ENCODE measurements at regions not wholly inside any gene's neighbourhood (a gene's known extent, or its start where the extent isn't known, plus 50 kb on each side); places are given as distances from the start of the nearest gene placed in this dataset.

DNA sequence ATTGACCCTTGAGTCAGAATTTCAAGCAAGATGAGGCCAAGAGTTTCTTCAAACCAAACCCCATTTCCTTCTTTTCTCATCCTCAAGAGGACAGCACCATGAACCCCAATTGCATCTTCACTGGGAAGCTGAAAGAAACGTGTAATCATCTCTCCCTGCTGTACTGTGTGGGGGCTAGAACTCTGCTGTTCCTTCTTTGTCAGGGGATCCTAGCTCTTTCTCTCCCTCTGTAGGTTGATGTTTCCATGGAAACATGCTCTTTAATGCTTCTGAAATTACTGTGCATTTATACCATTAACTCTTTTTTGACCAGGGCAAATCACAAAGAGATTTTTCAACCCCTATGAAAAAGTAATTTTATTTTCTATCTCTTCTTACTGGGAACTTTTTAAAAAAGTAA is 295.1 kb downstream of the GRIN2B start:
- no peaks in the 10 kb centered on the region for H3K27me3 ChIP-seq (ENCODE audit: insufficient read depth, low read length)
- no peak overlapping the region for H3K4me2 ChIP-seq (ENCODE audit: low read length)
- ATAC-seq (no peak), DNase-seq (ENCODE audit: low read depth, low spot score) (no peak)
- intact Hi-C loops (cut with micrococcal nuclease): no loop called here
- H3K4me1 ChIP-seq (ENCODE audit: control insufficient read depth in 1 of 2, insufficient read depth in 2 of 2, low read length in 2 of 2): peaks cover 17 to 23% of the 10 kb centered on the region in 2 experiments
- no peaks in the 10 kb centered on the region for H3K9me3 ChIP-seq (ENCODE audit: control insufficient read depth in 1 of 2, insufficient read depth in 1 of 2, low read depth in 1 of 2, low read length in 2 of 2)
- no peaks in the 10 kb centered on the region for H3K79me2 ChIP-seq (ENCODE audit: insufficient read depth, low read length)
- ChIA-PET CTCF (no interaction called here), POLR2A (no interaction called here), RAD21 (ENCODE audit: low non-redundant PET in 1 of 2, low total read pairs in 2 of 2, uncharacterized antibody in 2 of 2, unreplicated experiment in 2 of 2) (no interaction called here)
- no peak overlapping the region for H3K4me3 ChIP-seq (replicated peaks in 1 of 2; ENCODE audit: low read depth in 1 of 2, low read length in 2 of 2)
- H4K20me1 ChIP-seq (ENCODE audit: insufficient read depth): no peaks in the 10 kb centered on the region
- H3K9ac ChIP-seq (ENCODE audit: low read length): no peak overlapping the region
- no peaks in the 10 kb centered on the region for H3K9me2 ChIP-seq (ENCODE audit: insufficient read depth)
- TF ChIP-seq ZNF274 (IDR thresholded peaks at IDR 0.05; ENCODE audit: low read depth, low read length) (no peak), ZFX (IDR thresholded peaks at IDR 0.05) (no peak)
- TF ChIP-seq, protein P1, sequence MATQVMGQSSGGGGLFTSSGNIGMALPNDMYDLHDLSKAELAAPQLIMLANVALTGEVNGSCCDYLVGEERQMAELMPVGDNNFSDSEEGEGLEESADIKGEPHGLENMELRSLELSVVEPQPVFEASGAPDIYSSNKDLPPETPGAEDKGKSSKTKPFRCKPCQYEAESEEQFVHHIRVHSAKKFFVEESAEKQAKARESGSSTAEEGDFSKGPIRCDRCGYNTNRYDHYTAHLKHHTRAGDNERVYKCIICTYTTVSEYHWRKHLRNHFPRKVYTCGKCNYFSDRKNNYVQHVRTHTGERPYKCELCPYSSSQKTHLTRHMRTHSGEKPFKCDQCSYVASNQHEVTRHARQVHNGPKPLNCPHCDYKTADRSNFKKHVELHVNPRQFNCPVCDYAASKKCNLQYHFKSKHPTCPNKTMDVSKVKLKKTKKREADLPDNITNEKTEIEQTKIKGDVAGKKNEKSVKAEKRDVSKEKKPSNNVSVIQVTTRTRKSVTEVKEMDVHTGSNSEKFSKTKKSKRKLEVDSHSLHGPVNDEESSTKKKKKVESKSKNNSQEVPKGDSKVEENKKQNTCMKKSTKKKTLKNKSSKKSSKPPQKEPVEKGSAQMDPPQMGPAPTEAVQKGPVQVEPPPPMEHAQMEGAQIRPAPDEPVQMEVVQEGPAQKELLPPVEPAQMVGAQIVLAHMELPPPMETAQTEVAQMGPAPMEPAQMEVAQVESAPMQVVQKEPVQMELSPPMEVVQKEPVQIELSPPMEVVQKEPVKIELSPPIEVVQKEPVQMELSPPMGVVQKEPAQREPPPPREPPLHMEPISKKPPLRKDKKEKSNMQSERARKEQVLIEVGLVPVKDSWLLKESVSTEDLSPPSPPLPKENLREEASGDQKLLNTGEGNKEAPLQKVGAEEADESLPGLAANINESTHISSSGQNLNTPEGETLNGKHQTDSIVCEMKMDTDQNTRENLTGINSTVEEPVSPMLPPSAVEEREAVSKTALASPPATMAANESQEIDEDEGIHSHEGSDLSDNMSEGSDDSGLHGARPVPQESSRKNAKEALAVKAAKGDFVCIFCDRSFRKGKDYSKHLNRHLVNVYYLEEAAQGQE (IDR thresholded peaks at IDR 0.05; ENCODE audit: low read depth): no peak
- no TSS peak for BruUV-seq (replicated peaks)
- no peaks in the 10 kb centered on the region for H3K36me3 ChIP-seq (ENCODE audit: control insufficient read depth in 1 of 2, insufficient read depth in 2 of 2, low read length in 2 of 2)
- no peak overlapping the region for H2AFZ ChIP-seq (ENCODE audit: low read depth, low read length, poor library complexity, severe bottlenecking)
- peak overlapping the region; percentile 83; the same call in 1 of the 2 replicates for H3K27ac ChIP-seq (ENCODE audit: low read depth, low read length)

DNA sequence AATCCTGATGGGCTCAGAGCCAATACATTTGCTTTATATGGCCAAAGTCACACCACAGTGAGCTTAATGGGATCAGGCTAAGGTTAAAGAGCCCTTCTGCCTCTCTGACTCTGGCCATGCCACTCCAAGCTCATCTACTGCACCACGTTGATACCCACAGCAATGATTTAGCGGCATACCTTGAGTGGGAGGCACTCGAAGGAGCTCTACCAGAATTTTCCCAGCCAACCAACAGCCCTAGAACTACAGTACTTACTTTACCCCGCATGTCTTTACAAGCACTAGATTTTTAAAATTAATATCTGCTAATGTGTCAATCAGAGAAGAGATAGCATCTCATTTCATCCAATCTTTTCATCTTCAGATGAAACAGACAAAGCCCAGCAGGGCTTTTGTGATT is 300.5 kb downstream of the GRIN2B start:
- Histone ChIP-seq H3K27me3 (ENCODE audit: insufficient read depth, low read length) (no peaks in the 10 kb centered on the region), H2AFZ (ENCODE audit: low read depth, low read length, poor library complexity, severe bottlenecking) (no peak overlapping the region), H3K4me3 (replicated peaks in 1 of 2; ENCODE audit: low read depth in 1 of 2, low read length in 2 of 2) (no peak overlapping the region), H3K9ac (ENCODE audit: low read length) (no peak overlapping the region), H3K9me3 (ENCODE audit: control insufficient read depth in 1 of 2, insufficient read depth in 1 of 2, low read depth in 1 of 2, low read length in 2 of 2) (no peaks in the 10 kb centered on the region), H3K9me2 (ENCODE audit: insufficient read depth) (no peaks in the 10 kb centered on the region), H3K4me1 (ENCODE audit: control insufficient read depth in 1 of 2, insufficient read depth in 2 of 2, low read length in 2 of 2) (peaks cover 14 to 23% of the 10 kb centered on the region in 2 experiments), H3K79me2 (ENCODE audit: insufficient read depth, low read length) (no peaks in the 10 kb centered on the region), H3K36me3 (ENCODE audit: control insufficient read depth in 1 of 2, insufficient read depth in 2 of 2, low read length in 2 of 2) (no peaks in the 10 kb centered on the region), H3K27ac (ENCODE audit: low read depth, low read length) (0 out of 2 replicates have a peak overlapping the region, but pooled peaks have one; percentile 19), H3K4me2 (ENCODE audit: low read length) (no peak overlapping the region), H4K20me1 (ENCODE audit: insufficient read depth) (no peaks in the 10 kb centered on the region)
- intact Hi-C loops (cut with micrococcal nuclease): no loop called here
- BruUV-seq (replicated peaks): no TSS peak
- ChIA-PET POLR2A (no interaction called here), RAD21 (ENCODE audit: low non-redundant PET in 1 of 2, low total read pairs in 2 of 2, uncharacterized antibody in 2 of 2, unreplicated experiment in 2 of 2) (no interaction called here), CTCF (no interaction called here)
- TF ChIP-seq SRF (IDR thresholded peaks at IDR 0.05; ENCODE audit: low read depth): 0 out of 2 replicates have a peak, but pooled peaks have one; percentile 47
- TF ChIP-seq YY1 (IDR thresholded peaks at IDR 0.05; ENCODE audit: extremely low read depth, insufficient replicate concordance, low read depth, low read length): no peak
- TF ChIP-seq CBX3 (IDR thresholded peaks at IDR 0.05; ENCODE audit: low read depth): no peak
- no peak for TF ChIP-seq EZH2phosphoT487 (IDR thresholded peaks at IDR 0.05; ENCODE audit: borderline replicate concordance)
- TF ChIP-seq, protein P2, sequence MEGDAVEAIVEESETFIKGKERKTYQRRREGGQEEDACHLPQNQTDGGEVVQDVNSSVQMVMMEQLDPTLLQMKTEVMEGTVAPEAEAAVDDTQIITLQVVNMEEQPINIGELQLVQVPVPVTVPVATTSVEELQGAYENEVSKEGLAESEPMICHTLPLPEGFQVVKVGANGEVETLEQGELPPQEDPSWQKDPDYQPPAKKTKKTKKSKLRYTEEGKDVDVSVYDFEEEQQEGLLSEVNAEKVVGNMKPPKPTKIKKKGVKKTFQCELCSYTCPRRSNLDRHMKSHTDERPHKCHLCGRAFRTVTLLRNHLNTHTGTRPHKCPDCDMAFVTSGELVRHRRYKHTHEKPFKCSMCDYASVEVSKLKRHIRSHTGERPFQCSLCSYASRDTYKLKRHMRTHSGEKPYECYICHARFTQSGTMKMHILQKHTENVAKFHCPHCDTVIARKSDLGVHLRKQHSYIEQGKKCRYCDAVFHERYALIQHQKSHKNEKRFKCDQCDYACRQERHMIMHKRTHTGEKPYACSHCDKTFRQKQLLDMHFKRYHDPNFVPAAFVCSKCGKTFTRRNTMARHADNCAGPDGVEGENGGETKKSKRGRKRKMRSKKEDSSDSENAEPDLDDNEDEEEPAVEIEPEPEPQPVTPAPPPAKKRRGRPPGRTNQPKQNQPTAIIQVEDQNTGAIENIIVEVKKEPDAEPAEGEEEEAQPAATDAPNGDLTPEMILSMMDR (IDR thresholded peaks at IDR 0.05 in 2 of 3, conservative IDR thresholded peaks at IDR 0.05 in 1 of 3; ENCODE audit: borderline replicate concordance in 1 of 3, insufficient read depth in 1 of 3, low read depth in 2 of 3, low read length in 2 of 3): no peak
- no peak for TF ChIP-seq POLR2A (IDR thresholded peaks at IDR 0.05; ENCODE audit: borderline replicate concordance, extremely low read depth, insufficient read depth, insufficient read length)
- DNase-seq (ENCODE audit: low read depth, low spot score): no peak
- ATAC-seq: no peak; the same call in 1 of the 2 replicates

All from HCT116 (cell line).